ENCODE measurements at regions not wholly inside any gene's neighbourhood (a gene's known extent, or its start where the extent isn't known, plus 50 kb on each side); places are given as distances from the start of the nearest gene placed in this dataset.
"Not testable (repeated sequence)": the region's sequence is repeated elsewhere in the genome, so short reads cannot be mapped to it uniquely, and the experiment has no call there.

DNA sequence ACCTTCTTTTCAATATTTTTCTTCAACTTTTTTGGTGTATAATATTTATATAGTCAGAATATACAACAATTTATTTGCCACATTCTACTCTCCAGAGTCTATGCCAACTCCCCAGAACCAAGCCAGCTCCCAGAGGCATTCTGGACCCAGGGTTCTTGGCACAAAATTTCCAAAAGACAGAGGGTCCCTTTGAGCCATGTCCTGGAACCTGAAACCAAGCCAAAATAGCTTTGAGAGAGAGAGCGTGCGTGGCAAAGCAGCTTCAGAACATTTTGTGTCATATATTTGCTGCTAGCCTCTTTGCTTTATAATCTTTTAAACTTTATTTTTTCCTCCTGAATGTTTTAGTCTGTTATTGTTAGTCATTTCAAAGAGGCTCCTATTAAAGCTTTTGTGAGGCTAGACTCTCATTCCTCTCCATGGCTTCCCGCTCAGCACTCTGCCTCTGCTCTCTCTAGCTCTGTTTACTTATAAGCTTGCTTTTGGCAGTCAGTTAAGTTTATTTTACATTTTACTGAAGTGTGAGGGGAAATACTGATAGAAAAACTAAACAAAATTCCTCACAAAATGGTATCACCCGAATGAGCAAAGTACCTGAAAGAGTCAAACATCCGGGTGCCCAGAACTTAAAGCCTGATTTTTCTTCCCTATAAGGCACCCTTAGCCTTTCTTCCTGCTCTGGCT is 605.1 kb upstream of the ID4 start:
- Mint-ChIP-seq H3K36me3 (no peaks in the 10 kb centered on the region), H3K4me1 (no peaks in the 10 kb centered on the region), H3K27me3 (ENCODE audit: low read depth in 3 of 3) (no peaks in the 10 kb centered on the region), H3K4me3 (no peak overlapping the region), H3K9me3 (peaks cover 0 to 6% (median 2%) of the 10 kb centered on the region in 7 donors), H3K27ac (no peak overlapping the region)
- TF ChIP-seq, protein P1, sequence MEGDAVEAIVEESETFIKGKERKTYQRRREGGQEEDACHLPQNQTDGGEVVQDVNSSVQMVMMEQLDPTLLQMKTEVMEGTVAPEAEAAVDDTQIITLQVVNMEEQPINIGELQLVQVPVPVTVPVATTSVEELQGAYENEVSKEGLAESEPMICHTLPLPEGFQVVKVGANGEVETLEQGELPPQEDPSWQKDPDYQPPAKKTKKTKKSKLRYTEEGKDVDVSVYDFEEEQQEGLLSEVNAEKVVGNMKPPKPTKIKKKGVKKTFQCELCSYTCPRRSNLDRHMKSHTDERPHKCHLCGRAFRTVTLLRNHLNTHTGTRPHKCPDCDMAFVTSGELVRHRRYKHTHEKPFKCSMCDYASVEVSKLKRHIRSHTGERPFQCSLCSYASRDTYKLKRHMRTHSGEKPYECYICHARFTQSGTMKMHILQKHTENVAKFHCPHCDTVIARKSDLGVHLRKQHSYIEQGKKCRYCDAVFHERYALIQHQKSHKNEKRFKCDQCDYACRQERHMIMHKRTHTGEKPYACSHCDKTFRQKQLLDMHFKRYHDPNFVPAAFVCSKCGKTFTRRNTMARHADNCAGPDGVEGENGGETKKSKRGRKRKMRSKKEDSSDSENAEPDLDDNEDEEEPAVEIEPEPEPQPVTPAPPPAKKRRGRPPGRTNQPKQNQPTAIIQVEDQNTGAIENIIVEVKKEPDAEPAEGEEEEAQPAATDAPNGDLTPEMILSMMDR (IDR thresholded peaks at IDR 0.05) = no peak
- Histone ChIP-seq H3K36me3 (replicated peaks in 1 of 2; ENCODE audit: control insufficient read depth in 1 of 2, insufficient read depth in 2 of 2, low read length in 2 of 2) (no peaks in the 10 kb centered on the region), H3K9ac (ENCODE audit: insufficient read depth, low read length, poor library complexity, severe bottlenecking) (no peak overlapping the region), H3K9me3 (replicated peaks in 1 of 2; ENCODE audit: control insufficient read depth in 1 of 2, insufficient read depth in 1 of 2, low read length in 2 of 2) (no peaks in the 10 kb centered on the region), H3K4me2 (replicated peaks; ENCODE audit: extremely low read depth, low read length, poor library complexity, severe bottlenecking) (no peak overlapping the region), H2AFZ (ENCODE audit: insufficient read depth, low read depth, low read length, poor library complexity, severe bottlenecking) (no peak overlapping the region), H3K4me1 (ENCODE audit: control insufficient read depth in 1 of 2, insufficient read depth in 2 of 2, low read length in 2 of 2) (no peaks in the 10 kb centered on the region), H4K20me1 (ENCODE audit: insufficient read depth, low read length) (no peaks in the 10 kb centered on the region), H3K4me3 (replicated peaks in 1 of 3; ENCODE audit: low read depth in 2 of 3, low read length in 3 of 3) (no peak overlapping the region), H3K27ac (ENCODE audit: low read depth in 1 of 2, low read length in 2 of 2) (no peak overlapping the region), H3K79me2 (ENCODE audit: insufficient read depth, low read length) (no peaks in the 10 kb centered on the region), H3K27me3 (ENCODE audit: control insufficient read depth in 2 of 2, insufficient read depth in 2 of 2, low read length in 2 of 2) (no peaks in the 10 kb centered on the region)
- DNase-seq = no peak
- intact Hi-C loops (cut with micrococcal nuclease) = no loop called here
- WGBS (ENCODE audit: insufficient coverage) = no CpG with 5 or more reads among the region's 5 CpGs

DNA sequence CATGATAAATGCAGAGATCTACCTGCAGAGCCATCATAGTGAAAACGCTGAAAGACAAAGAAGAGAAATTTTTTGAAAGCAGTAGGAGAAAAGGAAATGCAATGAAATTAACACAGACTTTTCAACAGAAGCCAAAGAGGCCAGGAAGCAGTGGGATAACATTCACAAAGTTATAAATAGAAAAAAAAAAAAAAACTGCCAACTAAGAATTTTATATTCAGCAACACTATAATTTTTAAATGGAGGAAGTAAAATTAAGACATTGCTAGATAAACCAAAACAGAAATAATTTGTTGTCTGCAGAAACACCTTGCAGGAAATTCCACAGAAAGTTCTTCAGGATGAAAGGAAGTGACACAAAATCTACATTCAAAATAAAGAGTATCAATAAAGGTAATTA is 591.5 kb upstream of the ID4 start:
- intact Hi-C loops (cut with micrococcal nuclease) = no loop called here
- H3K36me3 ChIP-seq (replicated peaks in 1 of 2; ENCODE audit: control insufficient read depth in 1 of 2, insufficient read depth in 2 of 2, low read length in 2 of 2) = no peaks in the 10 kb centered on the region
- no peak overlapping the region for H3K4me3 ChIP-seq (replicated peaks in 1 of 3; ENCODE audit: low read depth in 2 of 3, low read length in 3 of 3)
- H3K9me3 Mint-ChIP-seq = peaks cover 16 to 32% (median 26%) of the 10 kb centered on the region in 7 donors
- no CpG with 5 or more reads among the region's 1 CpG for WGBS (ENCODE audit: insufficient coverage)
- H3K4me1 Mint-ChIP-seq = no peaks in the 10 kb centered on the region
- H4K20me1 ChIP-seq (ENCODE audit: insufficient read depth, low read length) = no peaks in the 10 kb centered on the region
- no peak overlapping the region for H3K27ac ChIP-seq (ENCODE audit: low read depth in 1 of 2, low read length in 2 of 2)
- H2AFZ ChIP-seq (ENCODE audit: insufficient read depth, low read depth, low read length, poor library complexity, severe bottlenecking) = no peak overlapping the region
- H3K4me3 Mint-ChIP-seq = no peak overlapping the region
- H3K27me3 ChIP-seq (ENCODE audit: control insufficient read depth in 2 of 2, insufficient read depth in 2 of 2, low read length in 2 of 2) = no peaks in the 10 kb centered on the region
- H3K27ac Mint-ChIP-seq = no peak overlapping the region
- H3K9me3 ChIP-seq (replicated peaks in 1 of 2; ENCODE audit: control insufficient read depth in 1 of 2, insufficient read depth in 1 of 2, low read length in 2 of 2) = peaks cover 5 to 14% of the 10 kb centered on the region in 2 donors
- no peak overlapping the region for H3K4me2 ChIP-seq (replicated peaks; ENCODE audit: extremely low read depth, low read length, poor library complexity, severe bottlenecking)
- H3K79me2 ChIP-seq (ENCODE audit: insufficient read depth, low read length) = no peaks in the 10 kb centered on the region
- TF ChIP-seq, protein P1 (IDR thresholded peaks at IDR 0.05) = no peak
- H3K36me3 Mint-ChIP-seq = no peaks in the 10 kb centered on the region
- H3K4me1 ChIP-seq (ENCODE audit: control insufficient read depth in 1 of 2, insufficient read depth in 2 of 2, low read length in 2 of 2) = no peaks in the 10 kb centered on the region
- peaks cover 0 to 3% (median 0%) of the 10 kb centered on the region in 3 donors for H3K27me3 Mint-ChIP-seq (ENCODE audit: low read depth in 3 of 3)
- DNase-seq = no peak
- no peak overlapping the region for H3K9ac ChIP-seq (ENCODE audit: insufficient read depth, low read length, poor library complexity, severe bottlenecking)

DNA sequence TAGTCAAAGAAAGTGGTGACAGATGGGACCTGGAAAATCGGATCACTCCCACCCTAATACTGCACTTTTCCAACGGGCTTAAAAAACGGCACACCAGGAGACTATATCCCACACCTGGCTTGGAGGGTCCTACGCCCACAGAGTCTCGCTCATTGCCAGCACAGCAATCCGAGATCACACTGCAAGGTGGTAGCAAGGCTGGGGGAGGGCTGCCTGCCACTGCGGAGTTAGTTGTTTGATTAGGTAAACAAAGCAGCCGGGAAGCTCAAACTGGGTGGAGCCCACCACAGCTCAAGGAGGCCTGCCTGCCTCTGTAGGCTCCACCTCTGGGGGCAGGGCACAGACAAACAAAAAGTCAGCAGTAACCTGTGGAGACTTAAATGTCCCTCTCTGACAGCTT is 590.0 kb upstream of the ID4 start:
- WGBS (ENCODE audit: insufficient coverage) = 80% methylated on average over 4 of the region's 8 CpGs
- H3K4me3 ChIP-seq (replicated peaks in 1 of 3; ENCODE audit: low read depth in 2 of 3, low read length in 3 of 3); DNase-seq: not testable (repeated sequence)

More for the DNA sequence above, 590.0 kb upstream of the ID4 start:
- intact Hi-C loops (cut with micrococcal nuclease); H3K36me3 Mint-ChIP-seq; H4K20me1 ChIP-seq (ENCODE audit: insufficient read depth, low read length); H3K27ac ChIP-seq (ENCODE audit: low read depth in 1 of 2, low read length in 2 of 2); H3K36me3 ChIP-seq (replicated peaks in 1 of 2; ENCODE audit: control insufficient read depth in 1 of 2, insufficient read depth in 2 of 2, low read length in 2 of 2); H3K4me3 Mint-ChIP-seq; H3K27ac Mint-ChIP-seq; H3K9ac ChIP-seq (ENCODE audit: insufficient read depth, low read length, poor library complexity, severe bottlenecking); H3K79me2 ChIP-seq (ENCODE audit: insufficient read depth, low read length); H3K4me1 Mint-ChIP-seq; H3K27me3 Mint-ChIP-seq (ENCODE audit: low read depth in 3 of 3); H3K4me2 ChIP-seq (replicated peaks; ENCODE audit: extremely low read depth, low read length, poor library complexity, severe bottlenecking); H2AFZ ChIP-seq (ENCODE audit: insufficient read depth, low read depth, low read length, poor library complexity, severe bottlenecking); H3K27me3 ChIP-seq (ENCODE audit: control insufficient read depth in 2 of 2, insufficient read depth in 2 of 2, low read length in 2 of 2); H3K4me1 ChIP-seq (ENCODE audit: control insufficient read depth in 1 of 2, insufficient read depth in 2 of 2, low read length in 2 of 2): not testable (repeated sequence)
- H3K9me3 ChIP-seq (replicated peaks in 1 of 2; ENCODE audit: control insufficient read depth in 1 of 2, insufficient read depth in 1 of 2, low read length in 2 of 2) = peaks cover 5 to 14% of the 10 kb centered on the region in 2 donors
- H3K9me3 Mint-ChIP-seq = peaks cover 14 to 32% (median 28%) of the 10 kb centered on the region in 7 donors

All from CD14-positive monocyte (primary cell).